ENCODE measurements at regions not wholly inside any gene's neighbourhood (a gene's known extent, or its start where the extent isn't known, plus 50 kb on each side); places are given as distances from the start of the nearest gene placed in this dataset.

DNA sequence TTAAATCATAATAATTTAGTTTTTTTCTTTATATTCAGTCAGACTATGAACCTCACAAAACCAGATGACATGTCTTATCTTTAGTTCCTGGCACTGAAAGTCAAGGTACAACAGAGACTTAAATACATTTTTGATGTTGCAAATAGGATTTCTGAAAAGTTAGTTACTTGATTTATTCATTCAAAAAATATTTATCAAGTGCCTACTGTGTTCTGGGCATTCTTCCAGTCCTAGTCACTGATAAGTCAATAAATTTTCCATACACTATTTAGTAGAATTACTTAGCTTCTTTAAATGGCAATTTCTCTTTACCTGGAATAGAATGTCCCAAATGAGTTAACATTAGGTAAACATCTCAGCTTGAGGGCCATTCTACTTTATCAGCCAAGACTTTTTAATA is 938.3 kb upstream of the PCDH9 start:
- Histone ChIP-seq H3K27ac (no peak overlapping the region), H3K9me3 (no peaks in the 10 kb centered on the region), H3K4me1 (replicated peaks) (no peaks in the 10 kb centered on the region), H3K4me3 (no peak overlapping the region), H3K36me3 (no peaks in the 10 kb centered on the region), H3K27me3 (replicated peaks; ENCODE audit: insufficient read depth) (no peaks in the 10 kb centered on the region)
- DNase-seq (ENCODE audit: low spot score): no peak
- intact Hi-C loops (cut with DNase I): no loop called here
- TF ChIP-seq POLR2A (IDR thresholded peaks at IDR 0.05): no peak
- TF ChIP-seq, protein P1, sequence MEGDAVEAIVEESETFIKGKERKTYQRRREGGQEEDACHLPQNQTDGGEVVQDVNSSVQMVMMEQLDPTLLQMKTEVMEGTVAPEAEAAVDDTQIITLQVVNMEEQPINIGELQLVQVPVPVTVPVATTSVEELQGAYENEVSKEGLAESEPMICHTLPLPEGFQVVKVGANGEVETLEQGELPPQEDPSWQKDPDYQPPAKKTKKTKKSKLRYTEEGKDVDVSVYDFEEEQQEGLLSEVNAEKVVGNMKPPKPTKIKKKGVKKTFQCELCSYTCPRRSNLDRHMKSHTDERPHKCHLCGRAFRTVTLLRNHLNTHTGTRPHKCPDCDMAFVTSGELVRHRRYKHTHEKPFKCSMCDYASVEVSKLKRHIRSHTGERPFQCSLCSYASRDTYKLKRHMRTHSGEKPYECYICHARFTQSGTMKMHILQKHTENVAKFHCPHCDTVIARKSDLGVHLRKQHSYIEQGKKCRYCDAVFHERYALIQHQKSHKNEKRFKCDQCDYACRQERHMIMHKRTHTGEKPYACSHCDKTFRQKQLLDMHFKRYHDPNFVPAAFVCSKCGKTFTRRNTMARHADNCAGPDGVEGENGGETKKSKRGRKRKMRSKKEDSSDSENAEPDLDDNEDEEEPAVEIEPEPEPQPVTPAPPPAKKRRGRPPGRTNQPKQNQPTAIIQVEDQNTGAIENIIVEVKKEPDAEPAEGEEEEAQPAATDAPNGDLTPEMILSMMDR (IDR thresholded peaks at IDR 0.05): no peak
- no peak for TF ChIP-seq POLR2AphosphoS5 (IDR thresholded peaks at IDR 0.05)

DNA sequence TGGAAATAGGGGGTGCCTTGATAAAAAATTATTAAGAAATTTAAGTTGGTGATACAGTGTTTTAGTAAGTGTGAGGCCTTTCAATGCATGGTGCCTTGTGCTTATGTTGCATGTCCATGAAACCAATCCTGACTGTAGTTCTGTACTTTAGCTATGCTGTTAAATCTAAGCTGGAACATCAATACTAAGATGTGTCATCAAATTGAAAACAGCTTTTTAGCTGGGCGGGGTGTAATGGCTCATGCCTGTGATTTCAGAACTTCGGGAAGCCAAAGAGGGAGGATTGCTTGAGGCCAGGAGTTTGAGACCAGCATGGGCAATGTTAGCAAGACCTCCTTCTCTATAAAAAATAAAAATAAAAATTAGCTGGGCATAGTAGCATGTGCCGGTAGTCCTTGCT is 930.3 kb upstream of the PCDH9 start:
- TF ChIP-seq POLR2AphosphoS5 (IDR thresholded peaks at IDR 0.05) (no peak), POLR2A (IDR thresholded peaks at IDR 0.05) (no peak)
- TF ChIP-seq, protein P1 (IDR thresholded peaks at IDR 0.05): no peak
- no peak overlapping the region for H3K27ac ChIP-seq
- intact Hi-C loops (cut with DNase I): no loop called here
- H3K36me3 ChIP-seq: no peaks in the 10 kb centered on the region
- no peaks in the 10 kb centered on the region for H3K9me3 ChIP-seq
- 86% methylated on average over 3 of the region's 3 CpGs for WGBS
- DNase-seq (ENCODE audit: low spot score): no peak
- H3K27me3 ChIP-seq (replicated peaks; ENCODE audit: insufficient read depth): no peaks in the 10 kb centered on the region
- no peaks in the 10 kb centered on the region for H3K4me1 ChIP-seq (replicated peaks)
- H3K4me3 ChIP-seq: no peak overlapping the region

DNA sequence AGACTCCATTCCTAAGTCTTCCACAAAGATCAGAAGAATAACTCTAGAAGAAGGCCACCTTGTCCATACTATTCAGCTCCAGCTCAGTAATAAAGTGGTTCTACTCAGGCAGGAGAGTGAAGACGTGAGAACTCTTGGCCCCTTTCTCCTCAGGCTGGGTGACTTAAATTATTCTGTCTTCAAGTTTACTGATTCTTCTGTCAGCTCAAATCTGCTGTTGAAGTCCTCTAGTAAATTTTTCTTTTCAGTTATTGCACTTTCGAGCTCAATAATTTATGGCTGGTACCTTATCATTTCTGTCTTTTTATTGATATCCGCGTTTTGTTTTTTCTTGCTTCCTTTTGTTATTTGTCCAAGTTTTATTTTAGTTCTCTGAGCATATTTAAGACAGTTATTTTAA is 922.3 kb upstream of the PCDH9 start:
- DNase-seq (ENCODE audit: low spot score): no peak
- no peaks in the 10 kb centered on the region for H3K4me1 ChIP-seq (replicated peaks)
- 92% methylated on average over 4 of the region's 4 CpGs for WGBS
- no peaks in the 10 kb centered on the region for H3K9me3 ChIP-seq
- H3K27ac ChIP-seq: no peak overlapping the region
- H3K27me3 ChIP-seq (replicated peaks; ENCODE audit: insufficient read depth): no peaks in the 10 kb centered on the region
- H3K36me3 ChIP-seq: no peaks in the 10 kb centered on the region
- TF ChIP-seq POLR2AphosphoS5 (IDR thresholded peaks at IDR 0.05) (no peak), POLR2A (IDR thresholded peaks at IDR 0.05) (no peak)
- TF ChIP-seq, protein P1 (IDR thresholded peaks at IDR 0.05): no peak
- no peak overlapping the region for H3K4me3 ChIP-seq
- intact Hi-C loops (cut with DNase I): no loop called here

DNA sequence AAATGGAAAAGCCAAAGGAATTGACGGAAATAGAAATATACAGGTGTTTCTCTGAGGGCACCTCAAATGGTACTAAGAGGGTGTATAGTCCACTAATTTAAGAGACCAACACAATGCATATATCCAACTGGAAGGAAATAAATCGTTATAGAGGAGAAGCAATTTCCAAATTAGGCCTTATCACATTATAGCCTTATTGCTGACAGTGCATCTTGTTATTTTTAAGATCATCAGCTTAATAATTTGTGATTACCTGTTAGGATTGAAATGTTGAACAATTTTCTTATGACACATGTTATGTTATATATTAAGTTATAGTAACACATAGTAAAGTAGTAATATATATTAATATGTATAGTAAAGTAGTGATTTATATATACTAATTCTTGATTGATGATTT is 915.7 kb upstream of the PCDH9 start:
- Histone ChIP-seq H3K9me3 (no peaks in the 10 kb centered on the region), H3K4me1 (replicated peaks) (no peaks in the 10 kb centered on the region), H3K27ac (no peak overlapping the region), H3K4me3 (no peak overlapping the region), H3K27me3 (replicated peaks; ENCODE audit: insufficient read depth) (no peaks in the 10 kb centered on the region), H3K36me3 (no peaks in the 10 kb centered on the region)
- TF ChIP-seq POLR2A (IDR thresholded peaks at IDR 0.05): no peak
- TF ChIP-seq POLR2AphosphoS5 (IDR thresholded peaks at IDR 0.05): no peak
- WGBS: 83% methylated on average over 2 of the region's 2 CpGs
- DNase-seq (ENCODE audit: low spot score): no peak
- intact Hi-C loops (cut with DNase I): no loop called here

DNA sequence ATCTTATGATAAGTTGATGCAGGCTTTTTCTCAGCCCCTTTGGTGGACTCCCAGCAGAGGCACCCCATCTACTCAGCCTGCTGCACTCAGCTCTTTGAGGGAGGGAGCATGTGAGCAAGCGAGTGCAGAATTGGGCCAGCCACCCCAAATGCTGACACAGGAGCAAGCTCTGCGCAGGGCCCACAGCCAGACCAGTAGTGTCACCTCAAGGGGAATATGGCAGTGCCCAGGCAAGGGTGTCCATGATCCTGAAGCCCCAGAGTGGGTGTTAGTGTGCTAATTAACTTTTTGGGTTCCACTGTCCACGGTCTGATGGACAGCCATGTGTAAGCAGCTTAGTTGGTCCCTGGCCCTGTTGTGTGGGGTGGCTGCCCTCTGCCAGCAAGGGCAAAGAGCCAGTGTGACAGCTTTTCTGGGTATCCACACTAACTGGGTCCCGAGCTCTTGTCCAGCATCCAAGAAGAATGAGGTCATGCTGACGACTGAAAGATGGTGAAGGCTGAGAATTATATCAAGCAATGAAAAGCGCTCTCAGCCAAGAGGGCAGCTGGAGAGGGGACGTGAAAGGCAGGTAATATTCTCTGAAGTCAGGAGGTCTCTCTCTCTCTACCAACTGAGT is 898.3 kb upstream of the PCDH9 start:
- Histone ChIP-seq H3K9me3 (no peaks in the 10 kb centered on the region), H3K27me3 (replicated peaks; ENCODE audit: insufficient read depth) (no peaks in the 10 kb centered on the region), H3K36me3 (no peaks in the 10 kb centered on the region), H3K4me3 (no peak overlapping the region), H3K27ac (no peak overlapping the region), H3K4me1 (replicated peaks) (no peaks in the 10 kb centered on the region)
- TF ChIP-seq, protein P1 (IDR thresholded peaks at IDR 0.05): no peak
- TF ChIP-seq POLR2AphosphoS5 (IDR thresholded peaks at IDR 0.05) (no peak), POLR2A (IDR thresholded peaks at IDR 0.05) (no peak)
- no peak for DNase-seq (ENCODE audit: low spot score)
- intact Hi-C loops (cut with DNase I): no loop called here
- WGBS: 86% methylated on average over 7 of the region's 7 CpGs
